Suppressor macrophage treated with lipopolysaccharide for 1 hour (primary cell): ENCODE measurements at regions not wholly inside any gene's neighbourhood (a gene's known extent, or its start where the extent isn't known, plus 50 kb on each side); places are given as distances from the start of the nearest gene placed in this dataset.
"Not testable (repeated sequence)": the region's sequence is repeated elsewhere in the genome, so short reads cannot be mapped to it uniquely, and the experiment has no call there.

Experiments
- DNase-seq, 3 donors: peaks; one replicate each; pipeline ENCODE4 v3.0.0-alpha.2; 2020 to 2022

DNA sequence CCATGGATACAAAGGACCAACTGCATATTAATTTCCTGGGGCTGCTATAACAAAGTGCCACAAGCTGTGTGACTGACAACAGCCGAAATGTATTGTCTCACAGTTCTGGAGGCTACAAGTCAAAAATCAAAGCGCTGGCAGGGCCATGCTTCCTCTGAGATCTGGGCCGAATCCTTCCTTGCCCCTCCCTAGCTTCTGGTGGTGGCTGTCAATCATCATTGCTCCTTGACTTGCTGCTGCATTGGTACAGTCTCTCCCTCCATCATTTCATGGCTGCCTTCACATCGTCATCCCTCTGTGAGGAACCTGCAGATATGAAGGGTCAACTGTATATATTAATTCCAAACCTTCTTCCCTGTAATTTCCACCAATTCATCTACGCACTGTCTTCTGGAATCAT is 118.3 kb downstream of the EXOC5 start:
- DNase-seq: no peak

GRCh38 chr14:57139173-57139572 is 129.5 kb downstream of the EXOC5 start:
- DNase-seq: no peak

- DNase-seq: no peak
These were observed 131.9 kb downstream of the EXOC5 start for GRCh38 chr14:57136669-57137328.

- DNase-seq: not testable (repeated sequence)
These were observed 140.9 kb downstream of the EXOC5 start for GRCh38 chr14:57127809-57128208.

- DNase-seq: no peak
These were observed 146.6 kb downstream of the EXOC5 start for GRCh38 chr14:57122129-57122528.

GRCh38 chr14:57112072-57112807 is 156.5 kb downstream of the EXOC5 start:
- DNase-seq: not testable (repeated sequence)

GRCh38 chr14:57110411-57110810 is 158.3 kb downstream of the EXOC5 start:
- DNase-seq: not testable (repeated sequence)

- no peak for DNase-seq
These were observed 177.6 kb downstream of the EXOC5 start for GRCh38 chr14:57091030-57091608.

- no peak for DNase-seq
These were observed 178.8 kb downstream of the EXOC5 start for GRCh38 chr14:57089901-57090300.

DNA sequence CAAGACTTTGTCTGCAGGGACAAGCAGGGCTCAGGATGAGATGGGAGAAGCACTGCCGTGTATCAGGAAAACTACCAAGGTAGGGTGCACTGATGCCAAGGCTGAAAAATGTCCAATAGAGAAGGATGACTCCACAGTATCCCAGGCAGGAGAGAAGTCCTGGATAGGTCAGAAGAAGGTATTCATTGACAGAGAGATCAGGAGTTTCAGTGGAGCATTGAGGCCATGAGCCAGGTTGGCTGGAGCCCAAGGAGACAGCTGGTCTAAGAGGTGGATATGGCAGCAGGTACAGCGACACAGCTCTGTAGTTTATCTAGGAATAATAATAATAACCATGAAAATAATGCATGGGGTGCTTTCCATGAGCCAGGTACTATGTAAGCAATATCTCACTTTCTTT is 180.9 kb downstream of the EXOC5 start:
- no peak for DNase-seq

GRCh38 chr14:57086271-57087162 is 182.2 kb downstream of the EXOC5 start:
- DNase-seq: no peak

DNA sequence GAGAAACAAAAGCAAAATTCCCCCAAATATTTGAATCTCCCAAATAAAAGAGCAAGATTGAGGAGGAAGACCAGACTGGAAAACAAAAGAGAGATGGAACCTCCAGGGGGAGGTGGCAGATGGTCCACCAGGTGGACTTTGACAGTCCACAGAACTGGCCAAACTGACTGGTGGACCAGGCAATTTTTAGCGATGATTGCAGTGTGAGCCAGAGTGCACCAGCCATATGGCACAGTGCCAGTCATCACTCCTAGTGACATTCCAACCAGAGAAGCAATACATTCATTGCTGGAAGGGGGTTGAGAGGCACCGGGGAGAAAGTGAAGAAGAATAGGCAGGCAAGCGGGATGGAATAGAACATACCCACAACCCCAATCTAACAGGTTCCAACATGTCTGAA is 182.9 kb downstream of the EXOC5 start:
- DNase-seq: no peak

- DNase-seq: no peak
These were observed 183.7 kb downstream of the EXOC5 start for GRCh38 chr14:57085043-57085442.

DNA sequence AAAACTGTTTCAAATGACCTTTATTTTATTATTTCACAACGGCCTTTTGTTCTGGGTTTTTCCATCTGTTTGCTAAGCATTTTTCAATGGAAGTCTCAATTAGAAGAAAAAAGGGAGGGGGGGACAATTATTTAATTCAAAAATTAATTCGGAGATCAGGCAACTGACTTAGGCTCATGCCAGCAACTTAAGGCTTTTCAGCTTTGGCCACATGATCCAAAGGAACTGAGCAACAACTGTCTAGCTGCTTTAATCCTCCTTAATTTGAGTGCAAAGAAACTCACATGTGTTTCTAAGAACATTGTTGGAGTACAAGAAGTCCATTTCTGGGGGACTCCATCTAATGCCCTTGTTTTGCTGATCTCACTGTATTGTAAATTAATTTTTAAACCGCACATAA is 188.0 kb downstream of the EXOC5 start:
- no peak for DNase-seq

- no peak for DNase-seq
These were observed 190.7 kb downstream of the EXOC5 start for GRCh38 chr14:57078054-57078453.

DNA sequence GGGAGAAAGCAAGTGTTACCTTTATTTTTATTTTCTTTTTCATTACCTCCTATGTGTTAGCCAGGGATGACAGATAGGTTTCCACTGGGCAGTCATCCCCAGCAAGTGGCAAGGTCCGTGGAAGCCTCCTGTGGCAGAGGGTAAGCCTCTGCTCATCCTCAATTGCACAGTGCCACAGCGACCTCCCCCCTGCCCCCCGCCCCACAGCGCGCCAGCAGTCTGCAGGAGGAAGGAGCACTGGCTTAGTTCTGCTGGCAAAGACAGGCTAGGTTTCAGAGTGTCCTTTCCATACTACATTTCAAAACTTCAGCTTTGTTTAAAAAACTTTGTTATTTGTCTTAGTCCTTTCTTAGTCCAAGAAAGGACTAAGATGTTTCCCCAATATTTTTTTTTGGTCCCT is 194.7 kb downstream of the EXOC5 start:
- DNase-seq: no peak

DNA sequence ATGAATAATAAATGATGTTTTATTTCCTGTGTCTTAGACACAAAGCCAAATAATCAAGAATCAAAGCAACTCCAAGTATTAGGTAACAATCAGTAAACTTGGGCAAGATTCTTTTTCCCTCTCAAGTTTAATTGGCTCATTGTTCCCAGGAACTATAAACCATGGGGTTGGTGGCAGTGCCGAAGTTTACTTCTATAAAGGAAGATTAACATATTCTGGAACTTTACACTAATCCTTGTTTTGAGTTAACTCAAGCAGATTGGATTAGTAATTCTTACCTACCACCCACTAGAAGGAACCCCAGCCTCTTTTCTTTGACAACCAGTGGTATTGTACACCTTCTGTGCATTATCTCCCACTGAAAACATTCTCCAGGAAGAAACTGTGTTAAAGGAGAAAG is 197.1 kb downstream of the EXOC5 start:
- no peak for DNase-seq

GRCh38 chr14:57069702-57070101 is 199.0 kb downstream of the EXOC5 start:
- DNase-seq: no peak

- DNase-seq: no peak
These were observed 200.2 kb downstream of the EXOC5 start for GRCh38 chr14:57068511-57068910.

DNA sequence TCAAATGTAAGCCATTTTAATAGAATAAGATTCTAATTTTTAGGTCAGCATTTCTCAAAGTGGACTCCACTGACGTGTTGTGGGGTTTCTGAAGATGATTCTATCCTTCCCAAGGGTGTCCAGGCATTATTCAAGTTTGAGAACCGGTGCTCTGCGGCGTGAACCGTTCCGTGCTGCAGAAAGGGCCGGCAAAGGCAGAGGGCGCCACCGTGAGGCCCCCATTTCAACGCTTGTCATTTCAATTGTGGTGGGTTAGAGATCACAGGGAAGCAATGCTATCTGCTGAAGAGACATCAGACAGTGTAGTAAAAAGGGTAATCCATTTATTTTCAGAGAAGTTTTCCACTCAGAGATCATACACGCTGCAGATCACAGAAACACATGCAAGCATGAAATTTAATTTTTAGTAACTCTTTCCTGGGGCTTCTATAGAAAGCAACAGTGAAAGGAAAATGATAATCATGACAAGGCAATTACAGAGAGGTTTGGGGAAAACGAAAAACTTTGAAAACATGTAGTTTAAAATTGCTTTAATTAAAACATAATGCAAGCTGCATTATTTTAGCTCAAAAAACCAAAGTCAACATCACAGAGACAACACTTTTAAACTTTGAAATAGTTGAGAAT is 201.7 kb downstream of the EXOC5 start:
- DNase-seq: peak in 2 of 3 donors; percentile 2 to 24

- DNase-seq: no peak
These were observed 202.2 kb downstream of the EXOC5 start for GRCh38 chr14:57066463-57066862.

DNA sequence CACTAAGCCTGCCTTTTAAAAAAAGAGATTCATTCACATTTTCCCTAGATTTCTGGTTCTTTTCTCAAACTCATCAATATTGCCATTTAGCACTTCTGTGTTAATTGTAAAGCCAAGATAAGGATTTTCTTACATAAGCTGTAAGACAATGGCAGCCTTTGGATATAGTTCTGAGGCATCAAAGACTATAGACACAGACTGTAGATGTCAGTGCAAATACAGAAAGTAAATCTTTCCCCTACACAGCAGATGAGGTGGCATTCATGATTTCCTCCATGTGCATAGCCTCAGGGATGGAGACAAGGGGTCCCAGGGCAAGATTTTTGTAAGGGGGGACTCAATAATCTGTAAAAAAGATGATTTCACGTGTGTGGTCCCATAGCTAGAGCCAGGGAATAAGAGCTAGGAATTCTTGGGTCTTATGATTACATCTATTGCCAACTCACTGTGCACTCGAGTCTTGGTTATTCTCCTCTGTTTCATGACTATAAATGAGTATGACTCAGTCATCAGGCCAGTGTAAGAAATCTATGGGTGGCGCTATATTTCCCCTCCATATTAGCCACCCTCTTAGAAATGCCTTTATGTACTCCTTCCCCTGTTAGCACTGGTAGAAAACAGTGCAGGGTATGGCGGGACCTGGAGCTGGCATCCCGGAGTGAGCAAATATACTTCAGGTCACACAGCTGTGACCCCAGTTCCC is 207.5 kb downstream of the EXOC5 start:
- no peak for DNase-seq
